Smooth muscle cell (in vitro differentiated cells): ENCODE measurements at regions not wholly inside any gene's neighbourhood (a gene's known extent, or its start where the extent isn't known, plus 50 kb on each side); places are given as distances from the start of the nearest gene placed in this dataset.

Experiments used
- DNase-seq: peaks from one replicate; lab custom pipeline; 2025; ENCODE audit not compliant: unreplicated experiment; lab: John Stamatoyannopoulos, UW
- H2AFZ ChIP-seq: fragments of 200-600 bp; sonication (generic); 2 replicates; pipeline ENCODE4 v1.6.0; 2016; ENCODE audit warnings: antibody characterized with exemption, low read depth, mild to moderate bottlenecking
- H3F3A ChIP-seq: fragments of 200-600 bp; sonication (generic); 2 replicates; pipeline ENCODE4 v1.6.0; 2017; ENCODE audit warnings: antibody characterized with exemption, low read depth
- H3K27ac ChIP-seq: fragments of 200-600 bp; sonication (generic); 2 replicates; pipeline ENCODE4 v1.5.1; 2016; ENCODE audit warnings: low read depth, mild to moderate bottlenecking
- H3K27me3 ChIP-seq: fragments of 200-600 bp; sonication (generic); 2 replicates; pipeline ENCODE4 v1.6.1; 2016; ENCODE audit warnings: low read depth, mild to moderate bottlenecking
- H3K36me3 ChIP-seq: fragments of 200-600 bp; sonication (generic); 2 replicates; pipeline ENCODE4 v1.5.1; 2016; ENCODE audit warnings: low read depth
- H3K4me1 ChIP-seq: fragments of 200-600 bp; sonication (generic); 2 replicates; pipeline ENCODE4 v1.5.1; 2016; ENCODE audit warnings: low read depth
- H3K4me2 ChIP-seq: fragments of 200-600 bp; sonication (generic); 2 replicates; pipeline ENCODE4 v1.6.0; 2016; ENCODE audit warnings: mild to moderate bottlenecking
- H3K4me3 ChIP-seq: fragments of 200-600 bp; sonication (generic); 2 replicates; pipeline ENCODE4 v1.5.1; 2016; ENCODE audit warnings: mild to moderate bottlenecking
- H3K79me2 ChIP-seq: fragments of 200-600 bp; sonication (generic); 2 replicates; pipeline ENCODE4 v1.6.0; 2016; ENCODE audit warnings: low read depth, mild to moderate bottlenecking
- H3K9ac ChIP-seq: fragments of 200-600 bp; sonication (generic); 2 replicates; pipeline ENCODE4 v1.6.0; 2016; ENCODE audit warnings: low read depth
- H3K9me3 ChIP-seq: fragments of 200-600 bp; sonication (generic); replicated peaks from 2 replicates; pipeline ENCODE4 v1.5.1; 2016; ENCODE audit warnings: low read depth
- H4K20me1 ChIP-seq: fragments of 200-600 bp; sonication (generic); 2 replicates; pipeline ENCODE4 v1.6.0; 2016; ENCODE audit warnings: low read depth
- CTCF ChIP-seq: fragments of 200-600 bp; sonication (generic); IDR thresholded peaks from 2 replicates; pipeline ENCODE4 v1.5.1; 2017; ENCODE audit warnings: borderline replicate concordance, mild to moderate bottlenecking, antibody characterized with exemption; ENCODE audit not compliant: insufficient read depth, poor library complexity, severe bottlenecking
- WGBS: methylation state at CpG from one replicate; pipeline ENCODE4 v1.1.7; 2016; ENCODE audit warnings: low lambda C conversion rate; 5-methylcytosine and 5-hydroxymethylcytosine counted together

DNA sequence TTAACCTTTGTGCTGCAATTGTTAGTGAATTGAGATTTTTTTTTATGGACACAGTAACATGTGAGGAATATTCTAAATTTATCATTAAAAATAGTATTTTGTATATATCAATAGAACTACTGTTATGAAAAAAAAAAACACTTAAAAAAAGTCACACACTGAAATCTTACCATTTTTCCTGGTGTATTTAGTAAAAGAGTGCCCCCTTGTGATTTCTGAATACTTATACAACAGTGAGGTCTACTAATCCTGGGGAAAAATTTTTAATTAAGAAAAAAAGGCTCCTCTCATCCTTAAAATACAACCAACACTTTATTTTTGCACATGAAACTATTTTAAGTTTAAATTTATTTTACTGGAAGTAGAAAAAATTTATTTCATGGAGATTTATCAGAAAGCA is 56.4 kb upstream of the SPOCK3 start:
- no peak for DNase-seq

DNA sequence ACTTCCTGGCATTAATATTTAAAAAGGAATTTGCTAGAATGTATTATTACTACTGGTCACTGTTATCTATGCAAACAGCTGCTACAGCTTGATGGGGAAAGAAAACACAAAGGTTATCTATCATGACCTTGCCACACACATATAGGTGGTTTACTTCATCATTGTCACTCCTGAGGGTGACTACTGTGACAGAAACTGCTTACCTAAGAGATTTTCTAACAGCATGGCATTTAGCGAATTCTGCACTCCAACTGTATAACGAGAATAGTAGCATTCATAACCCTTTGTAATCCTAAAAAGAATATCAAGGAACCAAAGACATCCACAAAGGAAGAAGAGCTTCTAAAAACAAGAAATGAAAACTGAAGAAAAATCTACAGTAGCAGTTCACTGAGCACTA is 74.6 kb upstream of the SPOCK3 start:
- Histone ChIP-seq H3K9ac (no peak overlapping the region), H3F3A (no peaks in the 10 kb centered on the region), H3K4me1 (no peaks in the 10 kb centered on the region), H3K79me2 (no peaks in the 10 kb centered on the region), H3K4me2 (no peak overlapping the region), H3K27me3 (no peaks in the 10 kb centered on the region), H3K27ac (no peak overlapping the region), H3K4me3 (no peak overlapping the region), H3K9me3 (no peaks in the 10 kb centered on the region), H2AFZ (no peak overlapping the region), H4K20me1 (no peaks in the 10 kb centered on the region), H3K36me3 (no peaks in the 10 kb centered on the region)
- WGBS: 79% methylated on average over 2 of the region's 2 CpGs
- no peak for DNase-seq
- TF ChIP-seq CTCF: no peak

More for the DNA sequence above, 56.4 kb upstream of the SPOCK3 start:
- H3K36me3 ChIP-seq: no peaks in the 10 kb centered on the region
- H3K4me3 ChIP-seq: no peak overlapping the region
- H3K9me3 ChIP-seq: no peaks in the 10 kb centered on the region
- H4K20me1 ChIP-seq: no peaks in the 10 kb centered on the region
- H3K4me1 ChIP-seq: no peaks in the 10 kb centered on the region
- no peak overlapping the region for H3K4me2 ChIP-seq
- no peaks in the 10 kb centered on the region for H3K79me2 ChIP-seq
- no peaks in the 10 kb centered on the region for H3K27me3 ChIP-seq
- no peak overlapping the region for H2AFZ ChIP-seq
- H3K27ac ChIP-seq: no peak overlapping the region
- H3K9ac ChIP-seq: no peak overlapping the region
- peak; percentile 51 for TF ChIP-seq CTCF
- H3F3A ChIP-seq: no peaks in the 10 kb centered on the region

DNA sequence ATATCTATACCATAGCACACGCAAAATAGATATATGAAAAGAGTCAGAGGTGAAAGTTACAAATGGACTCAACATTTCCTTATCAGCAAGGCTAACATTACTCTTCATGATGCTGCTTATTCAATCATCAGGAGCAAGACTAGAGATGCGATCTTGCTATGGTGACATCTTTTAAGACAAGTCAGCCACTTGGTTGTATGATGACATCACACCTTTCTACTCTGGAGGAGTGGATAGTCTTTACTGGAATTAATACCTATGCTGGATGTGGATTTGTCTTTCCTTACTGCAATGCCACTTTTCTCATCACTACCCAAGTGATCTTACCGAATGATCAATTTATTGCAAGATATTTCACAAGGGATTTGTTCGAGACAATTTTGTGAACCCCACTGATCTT is 87.0 kb upstream of the SPOCK3 start:
- H3K27ac ChIP-seq: no peak overlapping the region
- no peak for DNase-seq
- H4K20me1 ChIP-seq: no peaks in the 10 kb centered on the region
- no peaks in the 10 kb centered on the region for H3K9me3 ChIP-seq
- H3K9ac ChIP-seq: no peak overlapping the region
- H2AFZ ChIP-seq: no peak overlapping the region
- H3K36me3 ChIP-seq: no peaks in the 10 kb centered on the region
- no peak for TF ChIP-seq CTCF
- H3K27me3 ChIP-seq: no peaks in the 10 kb centered on the region
- no peaks in the 10 kb centered on the region for H3F3A ChIP-seq
- H3K79me2 ChIP-seq: no peaks in the 10 kb centered on the region
- 93% methylated on average over 4 of the region's 4 CpGs for WGBS
- H3K4me1 ChIP-seq: no peaks in the 10 kb centered on the region
- H3K4me3 ChIP-seq: no peak overlapping the region
- H3K4me2 ChIP-seq: no peak overlapping the region

DNA sequence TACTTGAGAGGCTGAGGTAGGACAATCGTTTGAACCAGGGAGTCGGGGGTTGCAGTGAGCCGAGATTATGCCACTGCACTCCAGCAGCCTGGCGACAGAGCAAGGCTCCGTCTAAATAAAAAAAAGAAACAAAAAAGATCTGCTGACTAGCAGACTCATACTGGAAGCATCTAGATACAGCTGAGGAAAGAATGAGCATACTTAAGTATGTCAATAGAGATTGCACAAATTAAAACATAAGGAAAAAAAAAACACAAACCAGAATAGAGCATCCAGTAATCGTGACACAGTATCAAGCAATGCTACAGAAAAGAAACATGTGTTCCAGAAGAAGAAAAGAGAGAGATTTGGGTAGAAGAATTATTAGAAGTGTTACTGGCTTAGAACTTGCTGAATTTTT is 105.5 kb upstream of the SPOCK3 start:
- TF ChIP-seq CTCF: no peak
- Histone ChIP-seq H3K9ac (no peak overlapping the region), H4K20me1 (no peaks in the 10 kb centered on the region), H3K4me1 (no peaks in the 10 kb centered on the region), H2AFZ (no peak overlapping the region), H3F3A (no peaks in the 10 kb centered on the region), H3K4me3 (no peak overlapping the region), H3K27me3 (no peaks in the 10 kb centered on the region), H3K27ac (no peak overlapping the region), H3K9me3 (no peaks in the 10 kb centered on the region), H3K79me2 (no peaks in the 10 kb centered on the region), H3K36me3 (no peaks in the 10 kb centered on the region), H3K4me2 (no peak overlapping the region)
- 78% methylated on average over 6 of the region's 6 CpGs for WGBS
- no peak for DNase-seq
